Stimulated activated effector memory CD8-positive, alpha-beta T cell treated with anti-CD3 and anti-CD28 coated beads, Interleukin-12 subunit alpha, Interleukin-12 subunit beta, amount 100 ng/mL, for 72 hours (primary cell): ENCODE measurements at regions not wholly inside any gene's neighbourhood (a gene's known extent, or its start where the extent isn't known, plus 50 kb on each side); places are given as distances from the start of the nearest gene placed in this dataset.
A peak's percentile ranks its signal among the peaks of the same experiment; 100 is the strongest.
"Not testable (repeated sequence)": the region's sequence is repeated elsewhere in the genome, so short reads cannot be mapped to it uniquely, and the experiment has no call there.

ENCODE experiments used
- ATAC-seq: fragments of 150-1000 bp; cut with Tn5 transposase; 2 replicates; pipeline ENCODE4 v1.10.0; 2021
- DNase-seq, 2 donors: peaks; one replicate each; pipeline ENCODE4 v3.0.0; 2021 to 2022; ENCODE audit warnings: low spot score in 2 of 2
- H3K27ac Mint-ChIP-seq: one replicate; pipeline ENCODE4 v1.8.0; 2022; ENCODE audit warnings: mild to moderate bottlenecking, mixed read lengths
- H3K36me3 Mint-ChIP-seq: one replicate; pipeline ENCODE4 v1.8.0; 2022; ENCODE audit warnings: mild to moderate bottlenecking, mixed read lengths
- H3K4me1 Mint-ChIP-seq: one replicate; pipeline ENCODE4 v1.8.0; 2022; ENCODE audit warnings: mixed read lengths
- H3K4me3 Mint-ChIP-seq: one replicate; pipeline ENCODE4 v1.8.0; 2022; ENCODE audit warnings: mild to moderate bottlenecking, mixed read lengths
- H3K9me3 Mint-ChIP-seq: one replicate; pipeline ENCODE4 v1.8.0; 2022; ENCODE audit warnings: mixed read lengths

DNA sequence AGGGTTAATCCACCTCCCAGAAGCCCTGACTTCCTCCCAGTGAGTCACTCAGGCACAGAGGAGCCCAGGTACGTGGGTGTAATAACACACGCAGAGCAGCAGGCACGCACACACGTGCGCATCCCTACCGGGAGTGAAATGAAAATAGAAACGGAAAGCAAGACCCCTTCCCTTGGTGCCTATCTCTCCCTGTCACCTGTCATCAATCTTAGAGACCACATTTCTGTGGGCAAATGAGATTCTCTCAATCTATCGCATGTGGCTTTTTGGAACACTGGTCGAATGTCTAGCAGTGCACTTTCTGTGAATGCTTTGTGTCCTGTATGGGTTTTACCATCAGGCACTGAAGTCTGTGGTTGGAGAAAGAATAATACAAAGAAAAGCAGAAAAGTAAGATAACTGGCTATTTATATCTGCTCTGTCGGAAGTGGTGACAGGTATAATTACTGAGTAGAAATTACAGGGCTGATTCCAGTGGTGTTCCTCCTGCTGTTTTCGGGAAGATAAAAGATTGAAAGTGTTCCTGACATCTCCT, 137.7 kb upstream of the GRIA1 start:
- H3K4me3 Mint-ChIP-seq, result no peak overlapping the region
- H3K4me1 Mint-ChIP-seq, result peaks cover 8% of the 10 kb centered on the region
- DNase-seq (no peak), ATAC-seq (peak; percentile 42)
- H3K9me3 Mint-ChIP-seq, result peaks cover 7% of the 10 kb centered on the region
- H3K27ac Mint-ChIP-seq, result no peak overlapping the region
- H3K36me3 Mint-ChIP-seq, result no peaks in the 10 kb centered on the region

DNA sequence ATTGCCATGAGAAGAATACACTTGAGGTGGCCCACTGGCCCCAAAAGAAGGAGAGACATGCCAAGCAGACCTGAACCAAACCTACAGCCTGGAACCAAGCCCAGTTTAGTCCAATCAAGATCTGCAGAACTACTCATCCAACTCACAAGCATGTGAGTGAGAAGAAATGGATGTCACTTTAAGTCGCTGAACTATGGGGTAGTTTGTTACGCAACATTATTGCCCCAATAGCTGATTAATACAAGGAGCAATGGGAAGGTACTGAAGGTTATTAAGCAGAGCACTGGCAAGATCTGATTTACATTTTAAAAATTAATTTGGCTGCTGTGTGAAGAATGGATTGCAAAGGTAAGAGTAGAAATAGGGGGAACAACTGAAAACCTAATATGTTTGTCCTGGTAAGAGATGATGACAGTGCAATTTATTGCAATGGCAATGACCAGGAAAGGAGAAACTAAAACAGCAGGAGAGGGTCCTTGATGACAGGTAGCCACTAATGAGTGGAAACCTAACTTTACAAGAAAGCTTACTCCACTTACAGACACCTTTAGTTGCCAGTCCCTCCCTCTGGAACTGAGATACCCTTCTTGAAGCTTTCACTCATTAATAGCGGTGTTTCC, 132.9 kb upstream of the GRIA1 start:
- no peak overlapping the region for H3K4me3 Mint-ChIP-seq
- no peaks in the 10 kb centered on the region for H3K36me3 Mint-ChIP-seq
- ATAC-seq, result no peak

DNA sequence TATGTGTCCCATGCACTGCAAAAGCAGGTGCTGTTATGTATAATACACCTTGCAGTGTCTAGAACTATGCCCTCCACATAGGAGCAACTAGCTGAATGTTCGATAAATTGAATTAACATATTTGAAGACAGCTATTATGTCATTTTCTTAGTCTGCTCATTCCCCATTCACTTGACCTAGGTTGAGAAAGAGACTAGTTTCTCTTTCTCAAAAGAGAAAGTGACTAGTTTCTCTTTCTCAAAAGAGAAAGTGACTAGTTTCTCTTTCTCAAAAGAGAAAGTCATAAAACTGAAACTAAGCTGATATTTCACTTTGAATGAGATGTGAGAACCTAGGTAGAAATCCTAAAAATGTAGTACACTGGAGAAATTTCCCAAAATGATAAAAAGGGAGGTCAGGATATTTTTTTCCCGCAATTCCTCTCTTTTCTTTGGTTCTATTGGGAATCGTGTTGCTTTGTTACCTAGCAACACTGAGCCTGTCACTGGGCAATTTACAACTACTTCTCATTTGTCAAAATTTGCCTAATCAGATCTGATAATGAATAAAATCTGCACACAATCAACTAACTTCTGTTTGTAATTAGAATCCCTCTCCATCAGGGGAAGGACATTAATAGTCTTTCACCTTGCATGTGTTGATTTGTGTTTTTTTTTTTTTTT, 132.0 kb upstream of the GRIA1 start:
- no peak for DNase-seq
- Mint-ChIP-seq H3K4me1 (no peaks in the 10 kb centered on the region), H3K4me3 (no peak overlapping the region), H3K27ac (no peak overlapping the region), H3K36me3 (no peaks in the 10 kb centered on the region), H3K9me3 (peaks cover 7% of the 10 kb centered on the region)
- ATAC-seq, result no peak

More for the DNA sequence above, 132.9 kb upstream of the GRIA1 start:
- Mint-ChIP-seq H3K27ac (no peak overlapping the region), H3K4me1 (peaks cover 4% of the 10 kb centered on the region), H3K9me3 (peaks cover 7% of the 10 kb centered on the region)
- no peak for DNase-seq

DNA sequence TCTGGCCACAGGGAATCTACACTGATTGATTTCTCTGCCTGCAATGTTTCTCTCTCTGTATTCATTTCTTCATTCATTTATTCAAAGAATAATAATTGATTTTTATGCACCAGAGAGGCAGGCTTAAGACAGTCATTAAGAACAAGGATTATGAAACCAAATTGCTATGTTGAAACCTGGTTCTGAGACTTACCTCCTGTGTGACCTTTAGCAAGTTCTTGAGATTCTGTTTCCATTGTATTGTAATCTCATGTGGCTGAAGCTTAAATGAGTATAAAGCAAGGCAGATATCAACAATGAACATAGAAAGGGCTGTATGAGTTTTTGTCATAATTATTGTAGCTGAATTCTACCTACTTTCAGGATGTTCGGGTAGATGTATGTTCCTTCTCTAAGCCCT, 129.6 kb upstream of the GRIA1 start:
- Mint-ChIP-seq H3K36me3 (no peaks in the 10 kb centered on the region), H3K27ac (no peak overlapping the region), H3K4me3 (no peak overlapping the region), H3K4me1 (no peaks in the 10 kb centered on the region), H3K9me3 (peaks cover 7% of the 10 kb centered on the region)
- DNase-seq (no peak), ATAC-seq (no peak)

DNA sequence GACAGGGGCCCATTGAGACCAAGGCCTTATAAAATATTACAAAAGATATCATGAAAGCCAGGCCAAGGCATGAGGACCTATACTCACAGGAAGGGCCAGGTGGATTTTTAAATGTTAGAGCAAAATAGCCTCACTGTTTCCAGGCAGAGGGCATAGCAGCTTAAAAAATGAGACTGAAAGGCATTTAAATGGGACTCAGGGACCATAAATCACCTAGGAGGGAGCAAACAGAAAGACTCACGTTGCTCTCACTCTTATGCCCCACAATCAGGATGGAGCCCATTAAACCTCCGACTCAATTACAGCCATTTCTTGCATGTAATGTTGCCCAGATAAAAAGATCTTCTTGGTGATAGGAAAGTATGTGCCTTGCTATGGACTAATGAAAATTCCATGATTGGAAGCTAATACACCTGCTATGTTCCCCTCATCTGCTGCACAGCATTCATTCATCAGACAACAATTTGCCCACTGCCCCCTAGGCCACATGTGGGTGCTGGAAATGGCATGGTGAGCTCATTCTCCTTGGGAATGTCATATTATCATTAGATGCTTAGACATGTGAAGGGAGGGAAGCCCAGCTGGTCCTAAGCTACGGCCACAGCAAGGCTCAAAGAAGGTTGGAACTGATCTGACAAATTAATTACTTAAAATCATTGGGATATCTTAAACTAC, 128.6 kb upstream of the GRIA1 start:
- no peaks in the 10 kb centered on the region for H3K4me1 Mint-ChIP-seq
- DNase-seq (no peak), ATAC-seq (no peak)
- H3K4me3 Mint-ChIP-seq, result no peak overlapping the region
- no peak overlapping the region for H3K27ac Mint-ChIP-seq
- peaks cover 7% of the 10 kb centered on the region for H3K9me3 Mint-ChIP-seq
- H3K36me3 Mint-ChIP-seq, result no peaks in the 10 kb centered on the region

DNA sequence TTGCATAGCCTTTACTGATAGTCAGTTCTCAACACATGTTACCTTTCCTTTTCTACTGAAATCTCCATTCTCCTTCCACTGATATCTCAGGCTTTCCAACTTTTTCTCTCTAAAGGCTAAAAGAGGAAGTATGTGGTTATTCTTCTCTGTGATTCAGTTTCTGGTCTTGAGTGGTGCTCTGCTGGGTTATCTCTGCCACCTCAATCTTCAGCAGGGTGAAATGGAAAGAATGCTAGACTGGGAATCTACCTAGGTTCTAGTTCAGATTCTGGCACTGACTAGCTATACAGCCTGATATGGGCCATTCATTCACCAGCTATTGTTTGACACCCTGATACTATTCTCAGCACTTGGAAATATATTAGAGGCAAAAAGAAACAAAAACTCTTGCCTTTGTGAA, 124.9 kb upstream of the GRIA1 start:
- Mint-ChIP-seq H3K9me3 (peaks cover 5% of the 10 kb centered on the region), H3K27ac (no peak overlapping the region), H3K36me3 (no peaks in the 10 kb centered on the region), H3K4me3 (no peak overlapping the region), H3K4me1 (no peaks in the 10 kb centered on the region)
- no peak for DNase-seq
- ATAC-seq, result no peak

DNA sequence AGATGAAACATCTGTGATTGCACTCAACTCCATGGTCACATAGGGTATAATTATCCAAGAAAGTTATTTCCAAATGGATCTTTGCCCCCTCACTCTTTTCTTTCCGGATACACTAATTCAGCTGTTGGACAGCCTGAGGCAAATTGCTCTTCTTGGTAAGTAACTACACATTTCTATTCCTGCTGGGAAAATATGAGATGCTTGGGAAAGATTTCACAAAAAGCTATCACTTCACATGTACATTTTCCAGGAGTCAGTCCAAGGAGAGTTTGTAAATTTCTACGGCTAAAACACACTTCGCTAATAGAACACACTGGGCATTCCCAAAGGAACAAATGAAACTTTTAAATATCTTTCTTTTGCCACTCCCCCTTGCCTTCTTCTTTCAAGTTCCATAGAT, 123.0 kb upstream of the GRIA1 start:
- no peak for ATAC-seq
- Mint-ChIP-seq H3K4me3 (no peak overlapping the region), H3K9me3 (peaks cover 5% of the 10 kb centered on the region), H3K4me1 (no peaks in the 10 kb centered on the region), H3K36me3 (no peaks in the 10 kb centered on the region), H3K27ac (no peak overlapping the region)
- no peak for DNase-seq

DNA sequence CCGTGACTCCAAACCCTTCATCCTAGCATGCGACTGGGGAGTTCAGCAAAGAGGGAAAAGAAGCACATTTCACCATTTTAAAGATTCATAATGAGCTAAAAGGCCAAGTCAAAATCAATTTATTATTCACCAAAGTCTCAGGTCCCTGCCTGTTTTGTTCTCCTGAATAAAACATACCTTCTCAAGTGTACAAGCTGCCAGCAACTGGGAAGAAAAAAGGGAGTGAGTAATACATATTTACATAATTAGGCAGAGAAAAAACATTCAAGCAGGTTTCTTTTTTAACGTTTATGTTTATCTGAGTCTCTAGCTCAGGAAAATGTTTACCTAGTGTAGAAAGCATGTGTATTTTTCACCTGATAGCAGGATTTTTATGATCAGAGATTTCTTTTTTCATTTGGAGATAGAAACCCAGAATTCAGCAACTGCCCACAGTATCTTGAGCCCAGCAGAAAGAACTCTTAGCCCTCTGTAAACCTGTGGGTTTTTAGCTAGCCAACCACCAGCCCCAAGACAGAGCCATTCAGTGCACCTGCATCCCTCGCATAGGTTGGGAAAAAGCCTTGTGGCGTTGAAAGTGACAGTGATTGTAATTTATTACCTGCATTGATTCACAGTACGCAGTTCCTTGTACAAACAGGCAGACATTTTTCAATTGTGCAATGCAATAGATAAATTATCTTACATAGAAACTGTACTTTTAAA, 117.9 kb upstream of the GRIA1 start:
- H3K9me3 Mint-ChIP-seq, result peaks cover 2% of the 10 kb centered on the region
- no peaks in the 10 kb centered on the region for H3K36me3 Mint-ChIP-seq
- no peaks in the 10 kb centered on the region for H3K4me1 Mint-ChIP-seq
- no peak for ATAC-seq
- no peak for DNase-seq
- H3K27ac Mint-ChIP-seq, result no peak overlapping the region
- no peak overlapping the region for H3K4me3 Mint-ChIP-seq

DNA sequence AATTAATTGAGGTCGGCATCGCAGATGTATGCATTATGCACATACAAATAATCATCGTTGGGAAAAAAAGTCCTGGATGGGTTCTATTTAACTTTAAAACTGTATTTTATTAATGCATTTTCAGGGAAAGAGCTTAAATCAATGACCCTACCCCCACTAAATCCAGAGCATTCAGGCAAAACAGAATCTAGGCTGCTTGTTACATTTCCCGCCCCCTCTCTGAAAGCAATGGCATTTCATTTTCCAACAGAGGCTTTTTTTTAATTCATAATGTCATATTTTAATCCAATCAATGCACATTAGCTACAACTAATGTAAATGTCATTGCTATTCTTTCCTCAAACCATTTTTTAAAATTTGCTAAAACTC, 117.4 kb upstream of the GRIA1 start:
- Mint-ChIP-seq H3K9me3 (peaks cover 2% of the 10 kb centered on the region), H3K4me1 (no peaks in the 10 kb centered on the region), H3K4me3 (no peak overlapping the region), H3K36me3 (no peaks in the 10 kb centered on the region), H3K27ac (no peak overlapping the region)
- ATAC-seq (no peak), DNase-seq (no peak)

DNA sequence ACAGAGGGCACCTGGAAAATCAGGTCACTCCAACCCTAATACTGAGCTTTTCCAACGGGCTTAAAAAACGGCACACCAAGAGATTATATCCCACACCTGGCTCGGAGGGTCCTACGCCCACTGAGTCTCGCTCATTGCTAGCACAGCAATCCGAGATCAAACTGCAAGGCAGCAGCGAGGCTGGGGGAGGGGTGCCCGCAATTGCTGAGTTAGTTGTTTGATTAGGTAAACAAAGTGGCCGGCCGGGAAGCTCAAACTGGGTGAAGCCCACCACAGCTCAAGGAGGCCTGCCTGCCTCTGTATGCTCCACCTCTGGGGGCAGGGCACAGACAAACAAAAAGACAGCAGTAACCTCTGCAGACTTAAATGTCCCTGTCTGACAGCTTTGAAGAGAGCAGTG, 108.8 kb upstream of the GRIA1 start:
- ATAC-seq, H3K9me3 Mint-ChIP-seq, H3K4me1 Mint-ChIP-seq, H3K4me3 Mint-ChIP-seq, H3K27ac Mint-ChIP-seq, H3K36me3 Mint-ChIP-seq, DNase-seq: not testable (repeated sequence)

DNA sequence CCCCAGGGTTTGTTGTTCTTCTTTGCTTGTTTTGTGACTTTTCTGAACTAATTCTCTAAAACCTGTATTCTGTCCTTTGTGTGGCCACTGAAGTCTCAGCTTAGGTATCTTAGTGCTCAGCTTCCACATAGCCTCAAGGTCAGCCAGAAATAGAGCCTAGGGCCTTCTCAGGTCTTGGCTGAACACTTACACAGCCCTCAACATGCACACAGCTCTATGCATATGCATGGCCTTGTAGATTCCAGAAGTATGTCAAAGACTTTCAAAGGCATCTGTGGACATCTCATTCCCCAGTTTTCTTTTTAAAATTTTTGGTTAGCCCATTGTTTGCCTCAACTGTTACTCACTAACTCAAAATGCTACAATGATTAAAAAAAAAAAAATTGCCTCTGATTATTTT, 99.9 kb upstream of the GRIA1 start:
- Mint-ChIP-seq H3K36me3 (no peaks in the 10 kb centered on the region), H3K4me3 (no peak overlapping the region), H3K27ac (no peak overlapping the region), H3K4me1 (no peaks in the 10 kb centered on the region), H3K9me3 (peaks cover 9% of the 10 kb centered on the region)
- no peak for ATAC-seq
- DNase-seq, result no peak

DNA sequence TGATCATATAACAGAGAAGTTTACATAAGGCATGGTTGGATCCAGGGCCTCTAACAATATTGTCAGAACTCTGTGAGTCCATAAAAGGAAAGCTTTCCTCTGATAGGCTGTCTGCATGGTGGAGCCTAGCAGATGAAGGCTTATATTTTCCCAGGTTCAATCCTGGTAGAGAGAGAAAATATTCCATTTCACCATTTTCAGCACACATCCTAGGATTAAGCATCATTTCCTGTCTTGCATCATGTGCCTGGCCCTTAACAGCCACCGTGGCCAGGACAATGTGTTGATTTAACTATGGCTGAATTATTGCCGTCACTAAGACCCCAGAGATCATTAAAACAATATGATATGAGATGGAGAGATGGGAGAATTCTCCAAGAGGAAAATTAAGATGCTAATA, 90.9 kb upstream of the GRIA1 start:
- no peak overlapping the region for H3K27ac Mint-ChIP-seq
- H3K9me3 Mint-ChIP-seq, result peaks cover 3% of the 10 kb centered on the region
- H3K4me1 Mint-ChIP-seq, result no peaks in the 10 kb centered on the region
- H3K4me3 Mint-ChIP-seq, result no peak overlapping the region
- DNase-seq (no peak), ATAC-seq (no peak)
- no peaks in the 10 kb centered on the region for H3K36me3 Mint-ChIP-seq

DNA sequence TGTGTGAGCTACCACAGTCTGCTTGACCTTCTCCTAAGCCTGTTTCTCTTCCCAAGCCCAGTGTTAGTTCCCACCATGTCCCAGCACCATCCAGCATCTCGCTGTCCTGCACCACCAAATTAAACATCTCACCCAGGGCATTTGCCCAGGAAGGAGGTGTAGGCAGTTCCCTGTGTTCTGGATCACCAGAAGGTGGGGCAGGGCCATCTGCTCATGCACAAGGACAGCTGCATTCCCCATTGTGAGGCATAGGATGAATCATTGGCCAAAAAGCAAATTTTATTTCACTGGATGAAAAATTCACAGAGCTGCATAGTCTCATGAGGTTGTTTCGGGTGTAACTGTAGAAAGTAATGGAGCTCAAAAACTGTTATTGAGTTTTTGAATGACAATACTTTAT, 89.5 kb upstream of the GRIA1 start:
- H3K27ac Mint-ChIP-seq, result no peak overlapping the region
- no peak overlapping the region for H3K4me3 Mint-ChIP-seq
- no peaks in the 10 kb centered on the region for H3K4me1 Mint-ChIP-seq
- no peaks in the 10 kb centered on the region for H3K36me3 Mint-ChIP-seq
- DNase-seq (no peak), ATAC-seq (no peak)
- no peaks in the 10 kb centered on the region for H3K9me3 Mint-ChIP-seq

DNA sequence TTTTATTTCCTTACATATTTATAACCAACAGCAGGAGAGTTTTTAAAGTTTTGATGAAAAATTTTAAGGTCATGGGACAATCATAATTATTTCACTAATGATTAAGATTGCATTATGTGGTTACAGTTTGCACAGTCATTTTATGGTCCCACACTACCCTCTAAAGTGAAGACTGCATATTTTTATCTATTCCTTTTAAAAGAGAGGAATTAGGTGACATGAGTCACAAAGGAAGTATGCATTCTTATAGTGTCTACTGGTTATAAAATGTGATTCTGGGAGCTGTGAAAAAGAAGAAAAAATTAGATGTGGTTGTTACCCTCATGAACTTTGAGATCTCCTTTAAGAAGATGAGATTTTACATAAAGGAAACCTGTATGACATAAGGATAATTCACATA, 87.9 kb upstream of the GRIA1 start:
- Mint-ChIP-seq H3K4me1 (no peaks in the 10 kb centered on the region), H3K27ac (no peak overlapping the region), H3K36me3 (no peaks in the 10 kb centered on the region), H3K9me3 (no peaks in the 10 kb centered on the region), H3K4me3 (no peak overlapping the region)
- no peak for DNase-seq
- ATAC-seq, result no peak

DNA sequence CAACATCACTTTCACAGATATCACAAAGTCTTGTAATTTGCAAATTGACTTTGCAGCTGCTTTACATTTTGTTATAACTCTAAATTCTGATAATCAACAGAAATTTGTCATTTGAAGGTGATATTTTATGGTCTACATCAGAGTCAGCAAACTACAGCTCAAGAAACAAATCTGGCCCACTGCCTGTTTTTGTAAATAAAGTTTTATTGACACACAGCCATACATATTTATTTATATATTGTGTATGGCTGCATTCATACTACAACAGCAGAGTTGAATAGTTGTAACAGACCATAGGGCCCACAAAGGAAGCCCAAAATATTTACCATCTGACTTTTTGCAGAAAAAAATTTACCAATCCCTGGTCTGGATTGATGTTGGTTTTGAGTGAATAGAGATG, 87.0 kb upstream of the GRIA1 start:
- no peak overlapping the region for H3K4me3 Mint-ChIP-seq
- H3K36me3 Mint-ChIP-seq, result no peaks in the 10 kb centered on the region
- no peaks in the 10 kb centered on the region for H3K4me1 Mint-ChIP-seq
- DNase-seq, result no peak
- no peak overlapping the region for H3K27ac Mint-ChIP-seq
- no peaks in the 10 kb centered on the region for H3K9me3 Mint-ChIP-seq
- no peak for ATAC-seq
